GM18519 (cell line): ENCODE measurements at regions not wholly inside any gene's neighbourhood (a gene's known extent, or its start where the extent isn't known, plus 50 kb on each side); places are given as distances from the start of the nearest gene placed in this dataset.

Source experiments
- ATAC-seq: cut with Tn5 transposase; IDR thresholded peaks from one replicate; pipeline ENCODE4 v1.9.1; 2021; ENCODE audit warnings: mild to moderate bottlenecking, moderate library complexity; ENCODE audit not compliant: unreplicated experiment, low FRiP score

DNA sequence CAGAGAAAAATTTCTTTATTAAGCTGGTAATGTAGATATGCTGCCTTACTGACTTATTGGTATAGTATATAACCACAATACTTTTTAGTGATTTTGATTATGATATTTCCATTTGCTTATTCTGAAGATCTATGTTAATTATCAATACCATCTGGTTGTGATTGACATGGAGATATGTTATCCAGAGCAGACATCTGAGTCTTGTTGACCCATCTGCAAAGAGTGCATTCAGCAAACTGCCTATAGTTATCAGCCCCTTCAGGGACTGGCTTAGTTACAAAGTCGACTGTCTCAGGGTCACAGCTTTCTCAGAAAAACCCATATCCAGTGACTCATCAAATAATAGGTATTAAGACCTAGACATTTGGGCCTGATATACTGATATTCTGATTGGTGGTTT is 475.7 kb downstream of the DSC3 start:
- no peak for ATAC-seq

DNA sequence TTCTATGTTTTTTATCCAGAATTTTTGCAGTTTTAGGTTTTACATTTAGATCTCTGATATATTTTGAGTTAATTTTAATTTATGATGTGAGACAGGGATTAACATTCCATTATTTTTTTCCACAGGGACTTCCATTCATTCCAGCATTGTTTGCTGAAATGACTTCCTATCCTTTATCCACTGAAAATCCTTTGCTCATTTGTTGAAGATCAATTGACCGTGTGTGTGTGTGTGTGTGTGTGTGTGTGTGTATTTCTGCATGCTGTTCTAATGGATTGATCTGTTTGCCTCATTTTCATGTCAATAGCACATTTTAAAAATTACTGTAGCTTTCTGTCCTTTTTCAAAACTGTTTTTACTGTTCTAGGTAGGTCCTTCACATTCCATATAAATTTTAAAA is 480.3 kb downstream of the DSC3 start:
- no peak for ATAC-seq

GRCh38 chr18:30556112-30556511 is 486.4 kb downstream of the DSC3 start:
- ATAC-seq, result no peak

DNA sequence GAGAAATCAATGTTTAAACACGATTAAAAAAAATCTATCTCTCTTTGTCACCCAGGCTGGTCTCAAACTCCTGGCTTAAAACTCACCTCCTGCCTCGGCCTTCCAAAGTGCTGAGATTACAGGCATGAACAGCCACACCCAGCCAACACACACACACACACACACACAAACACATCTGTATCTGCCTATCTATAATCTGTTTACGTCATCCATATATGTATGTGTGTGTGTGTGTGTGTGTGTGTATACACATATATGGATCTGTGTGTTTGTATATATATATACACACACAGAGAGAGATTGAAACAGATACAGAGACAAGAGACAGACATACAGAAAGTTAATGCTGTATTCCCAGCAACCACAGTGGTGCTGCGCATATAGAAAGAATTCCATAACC is 497.1 kb downstream of the DSC3 start:
- no peak for ATAC-seq

DNA sequence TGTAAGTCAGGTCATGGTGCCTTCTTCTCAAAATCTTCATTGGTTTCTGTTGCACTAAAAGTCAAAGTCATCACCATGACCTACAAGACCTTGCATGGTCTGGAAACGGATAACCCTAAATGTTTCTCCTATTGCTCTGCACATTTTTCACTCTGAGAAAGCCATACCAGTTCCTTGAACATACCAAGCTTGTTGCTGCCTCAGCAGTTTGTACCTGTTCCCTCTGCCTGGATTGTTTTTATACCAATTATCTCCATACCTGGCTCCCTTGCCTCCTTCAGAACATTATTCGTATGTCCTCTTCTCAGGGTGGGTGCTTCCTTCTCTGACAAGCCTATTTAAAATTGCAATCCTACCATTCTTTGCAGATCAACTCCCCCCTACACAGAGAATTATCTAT is 498.4 kb downstream of the DSC3 start:
- no peak for ATAC-seq

DNA sequence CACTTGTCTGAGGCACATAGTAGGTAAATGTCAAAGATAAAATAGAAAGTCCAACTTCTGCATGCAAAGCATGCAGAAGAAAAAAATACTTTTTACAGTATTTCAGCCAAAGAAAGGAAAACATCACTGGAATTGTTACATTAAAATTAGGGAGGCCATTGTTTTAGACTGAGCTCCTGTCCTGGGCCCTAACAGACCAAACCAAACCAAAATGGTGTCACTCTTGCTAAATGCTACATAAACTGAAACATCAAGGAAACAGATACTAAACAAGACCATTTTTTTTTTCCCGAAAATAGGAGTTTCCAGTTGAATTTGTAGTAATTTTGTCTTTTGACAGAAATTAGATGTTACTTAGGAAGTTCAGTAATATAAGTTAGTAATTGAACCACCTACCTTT is 508.8 kb downstream of the DSC3 start:
- ATAC-seq, result no peak

- ATAC-seq, result no peak
Measured at GRCh38 chr18:30527917-30528316, 514.6 kb downstream of the DSC3 start.

DNA sequence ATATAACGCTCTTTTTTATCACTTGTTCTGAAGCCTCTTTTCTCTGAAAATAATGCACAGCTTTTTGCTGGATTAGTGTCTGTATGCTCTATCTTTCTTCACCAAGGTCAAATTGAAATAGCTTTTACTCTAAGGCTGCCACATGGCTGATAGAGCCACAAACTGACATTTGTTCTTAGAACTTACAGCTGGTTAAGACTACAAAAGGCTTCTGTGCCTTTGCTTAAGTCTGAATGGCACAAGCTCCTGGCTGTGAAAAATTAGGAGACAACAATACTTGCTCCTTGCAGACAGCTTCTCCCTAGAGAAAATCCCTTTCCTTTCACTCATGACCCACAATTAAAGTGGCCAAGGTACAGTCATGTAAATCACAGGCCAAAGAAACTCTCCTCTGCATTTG is 515.3 kb downstream of the DSC3 start:
- no peak for ATAC-seq

DNA sequence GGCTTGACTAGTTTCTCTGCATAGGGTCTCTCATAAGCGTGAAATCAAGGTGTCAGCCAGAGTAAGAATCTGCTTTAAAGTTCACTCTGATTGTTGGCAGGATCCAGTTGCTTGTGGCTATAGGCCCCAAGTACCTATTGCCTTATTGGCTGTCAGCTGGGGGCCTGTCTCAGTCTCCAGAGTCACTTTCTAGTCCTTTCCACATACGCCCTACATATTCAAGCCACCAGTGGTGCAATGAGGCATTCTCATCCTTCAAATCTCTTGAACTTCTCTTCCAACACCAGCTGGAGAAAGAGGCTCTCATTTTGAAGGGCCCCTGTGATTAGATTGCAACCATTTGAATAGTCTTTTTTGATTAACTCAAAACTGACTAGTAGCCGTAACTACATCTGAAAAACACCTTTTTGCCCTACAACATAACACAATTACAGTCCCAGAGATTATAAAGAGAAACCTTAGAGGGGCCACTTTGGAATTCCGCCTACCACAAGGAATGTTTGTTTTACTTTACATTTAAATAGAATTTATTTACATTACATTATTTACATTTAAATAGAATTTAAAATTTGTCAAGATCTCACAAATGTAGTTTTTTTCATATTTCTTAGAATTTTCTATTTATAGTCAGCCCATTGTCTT is 520.1 kb downstream of the DSC3 start:
- ATAC-seq, result no peak

- no peak for ATAC-seq
Measured at GRCh38 chr18:30514059-30514458, 528.5 kb downstream of the DSC3 start.

GRCh38 chr18:30512872-30513271 is 529.7 kb downstream of the DSC3 start:
- no peak for ATAC-seq

GRCh38 chr18:30510882-30511281 is 531.7 kb downstream of the DSC3 start:
- no peak for ATAC-seq

DNA sequence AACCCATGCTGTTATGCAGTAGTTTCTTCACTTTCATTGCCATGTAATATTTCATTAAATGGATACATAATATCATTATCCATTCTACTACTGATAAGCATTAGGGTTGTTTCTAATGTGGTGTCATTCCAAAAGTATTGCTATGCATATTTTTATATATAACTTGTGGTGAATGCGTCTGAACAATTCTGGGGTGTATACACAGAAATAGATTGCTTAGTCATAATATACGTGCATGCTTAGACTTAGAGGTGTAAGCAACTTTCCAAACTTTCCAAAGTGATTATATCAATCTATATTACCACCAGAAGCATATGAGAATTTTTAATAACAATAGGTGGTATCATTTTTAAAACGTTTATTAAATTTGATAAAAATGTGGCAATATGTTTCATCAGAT is 540.9 kb downstream of the DSC3 start:
- peak; percentile 39 for ATAC-seq

- peak; percentile 53 for ATAC-seq
Measured at GRCh38 chr18:30500240-30500945, 542.1 kb downstream of the DSC3 start.

DNA sequence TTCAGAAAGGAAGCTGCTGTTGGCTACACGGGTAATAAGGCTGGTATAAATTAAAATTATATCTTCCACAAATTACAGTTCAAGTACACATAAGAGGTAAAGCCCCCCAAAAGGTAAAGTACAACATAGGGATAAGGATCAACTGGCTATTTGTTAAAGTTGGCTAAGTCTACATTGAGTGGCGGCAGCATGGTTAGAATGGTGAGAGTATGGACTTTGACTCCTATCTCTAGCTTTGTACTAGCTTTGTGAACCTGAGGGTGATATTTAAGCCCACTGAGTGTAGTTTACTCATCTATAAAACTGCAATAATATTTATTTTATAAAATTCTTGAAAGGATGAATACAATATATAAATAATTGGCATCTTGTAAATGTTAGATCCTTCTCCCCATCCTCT is 542.8 kb downstream of the DSC3 start:
- ATAC-seq, result no peak

GRCh38 chr18:30492552-30493129 is 549.9 kb downstream of the DSC3 start:
- ATAC-seq, result no peak

DNA sequence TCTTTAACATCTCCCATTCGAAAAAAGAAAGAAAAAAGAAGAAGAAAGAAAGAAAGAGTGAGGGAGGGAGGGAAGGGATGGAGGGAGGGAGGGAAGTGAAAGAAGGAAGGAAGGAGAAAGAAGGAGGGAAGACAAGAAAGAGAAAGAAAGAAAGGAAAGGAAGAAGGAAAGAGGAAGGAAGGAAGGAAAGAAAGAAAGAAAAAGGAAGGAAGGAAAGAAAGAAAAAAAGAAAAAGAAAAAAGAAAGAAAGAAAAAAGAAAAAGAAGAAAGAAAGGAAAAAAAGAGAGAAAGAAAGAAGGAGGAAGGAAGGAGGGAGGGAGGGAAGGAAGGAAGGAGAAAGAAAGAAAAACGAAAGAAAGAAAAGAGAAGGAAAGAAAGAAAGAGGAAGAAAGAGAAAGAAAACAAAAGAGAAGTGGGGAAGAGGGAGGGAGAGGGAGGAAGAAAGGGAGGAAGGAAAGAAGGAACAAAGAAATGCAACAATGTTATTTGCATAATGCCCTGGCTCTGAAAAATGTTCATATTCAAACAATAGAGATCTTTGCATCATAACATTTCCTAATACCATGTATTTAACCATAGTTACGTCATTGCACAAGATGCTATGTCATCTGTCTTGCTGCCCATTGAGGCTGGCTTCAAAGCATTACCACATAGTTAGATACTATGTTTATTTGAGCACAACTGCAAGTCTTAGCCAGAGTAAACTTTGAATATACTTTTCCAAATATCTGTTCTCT is 550.6 kb downstream of the DSC3 start:
- ATAC-seq, result no peak

- no peak for ATAC-seq
Measured at GRCh38 chr18:30489890-30490643, 552.5 kb downstream of the DSC3 start.

DNA sequence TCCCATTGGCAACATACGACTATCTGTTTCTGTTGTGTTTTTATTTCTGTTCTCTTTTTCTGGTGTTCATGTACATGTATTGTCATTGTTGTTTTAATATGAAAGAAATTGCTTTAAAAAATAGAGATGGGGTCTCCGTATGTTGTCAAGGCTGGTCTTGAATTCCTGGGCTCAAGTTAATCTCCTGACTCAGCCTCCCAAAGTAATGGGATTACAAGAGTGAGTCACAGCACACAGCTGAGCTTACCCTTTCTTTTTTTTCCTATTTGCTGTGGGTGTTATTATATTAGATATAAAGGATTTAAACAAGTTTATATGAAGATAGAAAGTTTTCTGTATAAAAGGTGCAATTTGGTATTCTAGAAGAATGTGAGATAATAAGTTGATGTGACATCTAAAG is 554.6 kb downstream of the DSC3 start:
- no peak for ATAC-seq

DNA sequence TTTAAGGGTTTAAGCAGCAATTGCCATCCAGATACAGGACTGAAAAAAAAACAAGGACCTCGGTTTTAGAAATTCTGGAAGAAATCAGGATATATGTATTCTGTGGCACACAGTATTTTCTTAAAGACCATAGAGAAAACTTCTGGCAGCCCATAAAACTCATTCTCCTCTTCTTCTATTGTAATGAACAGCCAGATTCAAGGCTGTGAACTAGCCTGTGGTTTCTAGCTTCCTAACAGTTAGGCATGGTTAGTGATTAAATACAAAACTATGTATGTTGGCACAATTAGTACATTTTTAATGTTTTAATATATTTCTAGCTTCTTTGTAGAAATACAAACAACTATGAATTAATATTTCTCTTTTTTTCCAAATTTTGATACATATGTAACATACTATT is 555.7 kb downstream of the DSC3 start:
- no peak for ATAC-seq

- no peak for ATAC-seq
Measured at GRCh38 chr18:30485078-30485477, 557.5 kb downstream of the DSC3 start.
